PC-3 (cell line): ENCODE measurements at regions not wholly inside any gene's neighbourhood (a gene's known extent, or its start where the extent isn't known, plus 50 kb on each side); places are given as distances from the start of the nearest gene placed in this dataset.

ENCODE experiments used
- ATAC-seq: fragments of 200-7000 bp; cut with Tn5 transposase; 2 replicates; pipeline ENCODE4 v1.9.1; 2020; ENCODE audit warnings: mild to moderate bottlenecking, moderate library complexity
- BruUV-seq: library from RNA; stranded (reverse); fragments of 400-500 nt; replicated peaks from 2 replicates; lab custom pipeline; 2021; lab: Mats Ljungman, UMichigan
- CTCF ChIA-PET: fragments of 300-600 bp; sonication (Branson Sonifier 250); formaldehyde crosslinking; loops from one replicate; lab custom pipeline; 2022; ENCODE audit warnings: antibody characterized with exemption; lab: Charles Lee
- POLR2A ChIA-PET: fragments of 300-600 bp; sonication (Branson Sonifier 250); formaldehyde crosslinking; loops from one replicate; lab custom pipeline; 2022; ENCODE audit warnings: antibody characterized with exemption; ENCODE audit not compliant: unreplicated experiment; lab: Charles Lee
- DNase-seq: peaks from one replicate; pipeline ENCODE4 v3.0.0-alpha.2; 2015
- H2AFZ ChIP-seq: fragments of 300-600 bp; sonication (generic); 2 replicates; pipeline ENCODE4 v1.6.0; 2016; ENCODE audit warnings: antibody characterized with exemption, low read length
- H3F3A ChIP-seq: fragments of 300-600 bp; sonication (generic); one replicate; pipeline ENCODE4 v1.6.0; 2017; ENCODE audit warnings: antibody characterized with exemption, low read length, control low read depth, mild to moderate bottlenecking; ENCODE audit not compliant: unreplicated experiment
- H3K27ac ChIP-seq: fragments of 300-600 bp; sonication (generic); 2 replicates; pipeline ENCODE4 v1.5.1; 2016; ENCODE audit warnings: mild to moderate bottlenecking, low read length
- H3K27me3 ChIP-seq: fragments of 300-600 bp; sonication (generic); 2 replicates; pipeline ENCODE4 v1.6.1; 2016; ENCODE audit warnings: low read length, mixed read lengths
- H3K36me3 ChIP-seq: fragments of 300-600 bp; sonication (generic); 2 replicates; pipeline ENCODE4 v1.6.1; 2016; ENCODE audit warnings: low read depth, mixed run types, low read length, mixed read lengths
- H3K4me1 ChIP-seq: fragments of 300-600 bp; sonication (generic); 2 replicates; pipeline ENCODE4 v1.5.1; 2016; ENCODE audit warnings: low read length; ENCODE audit not compliant: insufficient read depth
- H3K4me2 ChIP-seq: fragments of 300-600 bp; sonication (generic); 2 replicates; pipeline ENCODE4 v1.6.0; 2016; ENCODE audit warnings: low read length
- H3K4me3 ChIP-seq: fragments of 300-600 bp; sonication (generic); 2 replicates; pipeline ENCODE4 v1.5.1; 2016; ENCODE audit warnings: mild to moderate bottlenecking, low read length, mixed read lengths
- H3K79me2 ChIP-seq: fragments of 300-600 bp; sonication (generic); 2 replicates; pipeline ENCODE4 v1.6.1; 2017; ENCODE audit warnings: low read length, mixed read lengths
- H3K9ac ChIP-seq: fragments of 300-600 bp; sonication (generic); 2 replicates; pipeline ENCODE4 v1.6.0; 2016; ENCODE audit warnings: mild to moderate bottlenecking, low read length
- H3K9me2 ChIP-seq: fragments of 300-600 bp; sonication (generic); replicated peaks from 2 replicates; pipeline ENCODE4 v1.6.1; 2016; ENCODE audit warnings: mixed run types, low read length, mixed read lengths
- H3K9me3 ChIP-seq: fragments of 300-600 bp; sonication (generic); 2 replicates; pipeline ENCODE4 v1.6.1; 2016; ENCODE audit warnings: low read length, mixed read lengths
- H4K20me1 ChIP-seq: fragments of 300-600 bp; sonication (generic); 2 replicates; pipeline ENCODE4 v1.6.1; 2016; ENCODE audit warnings: low read length, mixed read lengths
- EZH2 ChIP-seq: fragments of 300-600 bp; sonication (generic); IDR thresholded peaks from one replicate; pipeline ENCODE4 v1.6.1; 2017; ENCODE audit warnings: antibody characterized with exemption, mild to moderate bottlenecking, low read length; ENCODE audit not compliant: unreplicated experiment
- EZH2phosphoT487 ChIP-seq: fragments of 300-600 bp; sonication (generic); IDR thresholded peaks from 2 replicates; pipeline ENCODE4 v1.6.1; 2018; ENCODE audit warnings: mild to moderate bottlenecking, antibody characterized with exemption, low read length, borderline replicate concordance
- intact Hi-C: fragments of 100-400 bp; cut with micrococcal nuclease; formaldehyde crosslinking; loops from 2 replicates; pipeline ENCODE4 v1.9.0; 2023
- TF ChIP-seq, protein P1 (sequence below): fragments of 300-600 bp; sonication (generic); conservative IDR thresholded peaks from 2 replicates; pipeline ENCODE4 v1.5.1; 2017; ENCODE audit warnings: antibody characterized with exemption, low read depth, mild to moderate bottlenecking, low read length

DNA sequence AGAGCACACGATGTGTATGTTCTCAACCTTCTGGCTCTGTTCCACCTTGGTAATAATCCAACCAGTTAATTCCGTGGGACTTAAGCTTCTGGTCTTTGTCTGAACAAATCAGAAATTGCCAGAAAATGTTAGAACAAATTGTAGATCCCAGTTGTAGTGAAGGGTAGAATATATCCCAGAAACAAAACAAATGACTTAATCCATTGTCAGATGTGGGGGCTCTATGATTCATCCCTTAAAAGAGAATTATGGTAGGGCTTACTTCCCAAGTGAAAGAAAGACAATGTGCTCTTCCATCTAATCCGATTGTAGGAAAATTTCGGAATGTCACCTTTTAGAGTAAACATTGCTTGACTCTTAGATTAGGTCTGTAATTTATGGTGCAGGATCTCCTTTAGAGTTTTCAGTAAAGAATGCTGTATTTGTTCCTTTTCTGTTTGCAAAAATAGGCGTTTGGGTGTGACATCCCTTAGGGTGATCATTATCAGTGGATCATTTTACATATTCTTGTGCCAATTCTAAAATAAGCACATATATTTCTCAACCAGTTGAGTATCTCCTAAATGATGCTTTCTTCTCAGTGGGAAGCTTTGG is 234.5 kb upstream of the ZNF217 start:
- peaks cover 12% of the 10 kb centered on the region for H3F3A ChIP-seq
- no peaks in the 10 kb centered on the region for H4K20me1 ChIP-seq
- H3K36me3 ChIP-seq = no peaks in the 10 kb centered on the region
- H3K4me3 ChIP-seq = peak overlapping the region; percentile 61
- no peaks in the 10 kb centered on the region for H3K79me2 ChIP-seq
- peak; percentile 98 for DNase-seq
- peak overlapping the region; percentile 93 for H3K9ac ChIP-seq
- TF ChIP-seq EZH2phosphoT487 (no peak), EZH2 (no peak)
- TF ChIP-seq, protein P1, sequence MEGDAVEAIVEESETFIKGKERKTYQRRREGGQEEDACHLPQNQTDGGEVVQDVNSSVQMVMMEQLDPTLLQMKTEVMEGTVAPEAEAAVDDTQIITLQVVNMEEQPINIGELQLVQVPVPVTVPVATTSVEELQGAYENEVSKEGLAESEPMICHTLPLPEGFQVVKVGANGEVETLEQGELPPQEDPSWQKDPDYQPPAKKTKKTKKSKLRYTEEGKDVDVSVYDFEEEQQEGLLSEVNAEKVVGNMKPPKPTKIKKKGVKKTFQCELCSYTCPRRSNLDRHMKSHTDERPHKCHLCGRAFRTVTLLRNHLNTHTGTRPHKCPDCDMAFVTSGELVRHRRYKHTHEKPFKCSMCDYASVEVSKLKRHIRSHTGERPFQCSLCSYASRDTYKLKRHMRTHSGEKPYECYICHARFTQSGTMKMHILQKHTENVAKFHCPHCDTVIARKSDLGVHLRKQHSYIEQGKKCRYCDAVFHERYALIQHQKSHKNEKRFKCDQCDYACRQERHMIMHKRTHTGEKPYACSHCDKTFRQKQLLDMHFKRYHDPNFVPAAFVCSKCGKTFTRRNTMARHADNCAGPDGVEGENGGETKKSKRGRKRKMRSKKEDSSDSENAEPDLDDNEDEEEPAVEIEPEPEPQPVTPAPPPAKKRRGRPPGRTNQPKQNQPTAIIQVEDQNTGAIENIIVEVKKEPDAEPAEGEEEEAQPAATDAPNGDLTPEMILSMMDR = no peak
- intact Hi-C loops = loop anchor here (1.0 to 10.0 kb wide), 11 partner anchors 22 to 249 kb away; no protein-coding TSS in a partner anchor
- H2AFZ ChIP-seq = peak overlapping the region; percentile 0; the same call in 1 of the 2 replicates
- no peaks in the 10 kb centered on the region for H3K9me2 ChIP-seq
- peak overlapping the region; percentile 93 for H3K27ac ChIP-seq
- ATAC-seq = peak; percentile 33
- H3K9me3 ChIP-seq = no peaks in the 10 kb centered on the region
- H3K27me3 ChIP-seq = no peaks in the 10 kb centered on the region
- peaks cover 46% of the 10 kb centered on the region for H3K4me1 ChIP-seq
- BruUV-seq = no TSS peak
- CTCF ChIA-PET = interaction anchor here (0.6 to 1.1 kb wide), 2 partner anchors 88 to 273 kb away, joined by 3 to 6 read pairs; no protein-coding TSS in a partner anchor
- peak overlapping the region; percentile 86 for H3K4me2 ChIP-seq
- POLR2A ChIA-PET = interaction anchor here (0.5 to 1.8 kb wide), 16 partner anchors 22 to 853 kb away, joined by 3 to 11 read pairs (median 5); partner anchors contain the start of gene ZNF217

DNA sequence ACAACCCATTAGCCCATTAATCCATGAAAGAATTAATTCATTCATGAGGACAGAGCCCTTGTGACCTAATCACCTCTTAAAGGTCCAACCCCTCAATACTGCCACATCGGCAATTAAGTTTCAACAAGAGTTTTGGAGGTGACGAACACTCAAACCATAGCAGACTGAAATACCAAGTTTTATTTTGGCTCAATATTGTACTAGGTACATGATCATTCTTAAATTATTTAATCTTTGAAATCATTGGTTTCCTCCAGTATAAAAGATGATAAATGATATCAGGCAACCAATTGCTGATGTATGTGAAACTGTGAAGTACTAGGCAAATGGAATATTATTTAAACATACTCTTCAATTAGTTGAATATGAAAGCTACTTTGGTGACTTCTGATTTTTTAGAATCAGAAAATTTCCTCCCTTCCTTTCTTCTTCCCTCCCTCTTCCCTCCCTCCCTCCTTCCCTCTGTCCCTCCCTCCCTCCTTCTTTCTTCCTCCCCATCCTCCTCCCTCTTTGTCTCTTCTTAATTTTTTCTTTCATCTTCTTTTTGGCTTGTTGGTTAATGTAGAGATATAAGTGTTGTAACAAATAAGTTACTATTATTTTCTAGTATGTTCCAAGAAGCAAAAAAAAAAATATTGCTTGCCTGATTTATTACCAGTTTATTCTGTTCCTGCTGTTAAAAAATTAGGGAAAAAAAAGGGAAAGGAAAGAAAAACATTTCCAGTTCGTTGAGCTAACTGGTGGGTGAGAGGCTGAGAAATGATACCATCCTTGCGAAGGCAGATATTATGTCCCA is 233.9 kb upstream of the ZNF217 start:
- ChIA-PET CTCF (interaction anchor here (0.6 to 1.1 kb wide), 2 partner anchors 88 to 272 kb away, joined by 3 to 6 read pairs; no protein-coding TSS in a partner anchor), POLR2A (interaction anchor here (0.5 to 1.8 kb wide), 9 partner anchors 22 to 852 kb away, joined by 3 to 11 read pairs (median 6); no protein-coding TSS in a partner anchor)
- Histone ChIP-seq H4K20me1 (no peaks in the 10 kb centered on the region), H3K36me3 (no peaks in the 10 kb centered on the region), H3K27ac (peak overlapping the region; percentile 93), H2AFZ (peak overlapping the region; percentile 0; the same call in 1 of the 2 replicates), H3K9ac (peak overlapping the region; percentile 93), H3K27me3 (no peaks in the 10 kb centered on the region), H3K9me3 (no peaks in the 10 kb centered on the region), H3F3A (peaks cover 12% of the 10 kb centered on the region), H3K4me1 (peaks cover 46% of the 10 kb centered on the region), H3K79me2 (no peaks in the 10 kb centered on the region), H3K4me2 (peak overlapping the region; percentile 86), H3K9me2 (no peaks in the 10 kb centered on the region), H3K4me3 (peak overlapping the region; percentile 61)
- BruUV-seq = no TSS peak
- intact Hi-C loops = loop anchor here (1.0 to 10.0 kb wide), 11 partner anchors 21 to 248 kb away; no protein-coding TSS in a partner anchor
- DNase-seq (no peak), ATAC-seq (no peak)
- TF ChIP-seq EZH2phosphoT487 (no peak), EZH2 (no peak)
- TF ChIP-seq, protein P1 = no peak
